ENCODE measurements at regions not wholly inside any gene's neighbourhood (a gene's known extent, or its start where the extent isn't known, plus 50 kb on each side); places are given as distances from the start of the nearest gene placed in this dataset.
"Not testable (repeated sequence)": the region's sequence is repeated elsewhere in the genome, so short reads cannot be mapped to it uniquely, and the experiment has no call there.

DNA sequence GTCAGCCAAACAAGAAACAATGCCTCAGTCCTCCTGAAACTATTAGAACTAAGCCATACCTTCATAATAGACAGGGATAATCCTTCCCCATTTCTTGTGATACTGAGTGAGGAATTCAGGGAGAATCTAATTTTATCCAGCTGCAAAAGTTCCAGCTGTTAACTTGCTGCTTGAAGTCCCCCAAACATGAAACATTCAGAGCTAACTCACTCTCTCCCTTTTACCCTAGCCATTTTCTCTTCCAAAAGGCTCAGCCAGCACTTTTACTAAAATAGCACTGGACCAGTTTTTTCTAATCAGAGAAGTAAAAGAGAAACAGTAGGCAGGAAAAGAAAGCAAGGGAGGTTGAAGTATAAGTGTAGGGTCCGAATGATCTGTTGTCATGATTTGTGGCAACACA, 268.1 kb downstream of the TAFA4 start:
- no peak for DNase-seq (ENCODE audit: low read depth in 1 of 2, low spot score in 1 of 2)
- Histone ChIP-seq H3K4me3 (replicated peaks; ENCODE audit: insufficient read depth, low read length) (no peak overlapping the region), H3K27me3 (ENCODE audit: insufficient read depth, poor library complexity, severe bottlenecking) (peaks cover 2% of the 10 kb centered on the region), H3K27ac (replicated peaks) (no peak overlapping the region)
- TF ChIP-seq GABPA (IDR thresholded peaks at IDR 0.05; ENCODE audit: low read depth) (no peak), SPI1 (IDR thresholded peaks at IDR 0.05; ENCODE audit: borderline replicate concordance, low read depth) (no peak), POLR2AphosphoS5 (IDR thresholded peaks at IDR 0.05; ENCODE audit: low read depth) (no peak)
- TF ChIP-seq, protein P1, sequence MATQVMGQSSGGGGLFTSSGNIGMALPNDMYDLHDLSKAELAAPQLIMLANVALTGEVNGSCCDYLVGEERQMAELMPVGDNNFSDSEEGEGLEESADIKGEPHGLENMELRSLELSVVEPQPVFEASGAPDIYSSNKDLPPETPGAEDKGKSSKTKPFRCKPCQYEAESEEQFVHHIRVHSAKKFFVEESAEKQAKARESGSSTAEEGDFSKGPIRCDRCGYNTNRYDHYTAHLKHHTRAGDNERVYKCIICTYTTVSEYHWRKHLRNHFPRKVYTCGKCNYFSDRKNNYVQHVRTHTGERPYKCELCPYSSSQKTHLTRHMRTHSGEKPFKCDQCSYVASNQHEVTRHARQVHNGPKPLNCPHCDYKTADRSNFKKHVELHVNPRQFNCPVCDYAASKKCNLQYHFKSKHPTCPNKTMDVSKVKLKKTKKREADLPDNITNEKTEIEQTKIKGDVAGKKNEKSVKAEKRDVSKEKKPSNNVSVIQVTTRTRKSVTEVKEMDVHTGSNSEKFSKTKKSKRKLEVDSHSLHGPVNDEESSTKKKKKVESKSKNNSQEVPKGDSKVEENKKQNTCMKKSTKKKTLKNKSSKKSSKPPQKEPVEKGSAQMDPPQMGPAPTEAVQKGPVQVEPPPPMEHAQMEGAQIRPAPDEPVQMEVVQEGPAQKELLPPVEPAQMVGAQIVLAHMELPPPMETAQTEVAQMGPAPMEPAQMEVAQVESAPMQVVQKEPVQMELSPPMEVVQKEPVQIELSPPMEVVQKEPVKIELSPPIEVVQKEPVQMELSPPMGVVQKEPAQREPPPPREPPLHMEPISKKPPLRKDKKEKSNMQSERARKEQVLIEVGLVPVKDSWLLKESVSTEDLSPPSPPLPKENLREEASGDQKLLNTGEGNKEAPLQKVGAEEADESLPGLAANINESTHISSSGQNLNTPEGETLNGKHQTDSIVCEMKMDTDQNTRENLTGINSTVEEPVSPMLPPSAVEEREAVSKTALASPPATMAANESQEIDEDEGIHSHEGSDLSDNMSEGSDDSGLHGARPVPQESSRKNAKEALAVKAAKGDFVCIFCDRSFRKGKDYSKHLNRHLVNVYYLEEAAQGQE (IDR thresholded peaks at IDR 0.05; ENCODE audit: insufficient replicate concordance, low read depth): no peak
- TF ChIP-seq, protein P2, sequence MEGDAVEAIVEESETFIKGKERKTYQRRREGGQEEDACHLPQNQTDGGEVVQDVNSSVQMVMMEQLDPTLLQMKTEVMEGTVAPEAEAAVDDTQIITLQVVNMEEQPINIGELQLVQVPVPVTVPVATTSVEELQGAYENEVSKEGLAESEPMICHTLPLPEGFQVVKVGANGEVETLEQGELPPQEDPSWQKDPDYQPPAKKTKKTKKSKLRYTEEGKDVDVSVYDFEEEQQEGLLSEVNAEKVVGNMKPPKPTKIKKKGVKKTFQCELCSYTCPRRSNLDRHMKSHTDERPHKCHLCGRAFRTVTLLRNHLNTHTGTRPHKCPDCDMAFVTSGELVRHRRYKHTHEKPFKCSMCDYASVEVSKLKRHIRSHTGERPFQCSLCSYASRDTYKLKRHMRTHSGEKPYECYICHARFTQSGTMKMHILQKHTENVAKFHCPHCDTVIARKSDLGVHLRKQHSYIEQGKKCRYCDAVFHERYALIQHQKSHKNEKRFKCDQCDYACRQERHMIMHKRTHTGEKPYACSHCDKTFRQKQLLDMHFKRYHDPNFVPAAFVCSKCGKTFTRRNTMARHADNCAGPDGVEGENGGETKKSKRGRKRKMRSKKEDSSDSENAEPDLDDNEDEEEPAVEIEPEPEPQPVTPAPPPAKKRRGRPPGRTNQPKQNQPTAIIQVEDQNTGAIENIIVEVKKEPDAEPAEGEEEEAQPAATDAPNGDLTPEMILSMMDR (IDR thresholded peaks at IDR 0.05; ENCODE audit: insufficient read depth, low read length): no peak

- DNase-seq (ENCODE audit: low read depth in 1 of 2, low spot score in 1 of 2): no peak
- TF ChIP-seq, protein P2 (IDR thresholded peaks at IDR 0.05; ENCODE audit: insufficient read depth, low read length): no peak
- TF ChIP-seq POLR2AphosphoS5 (IDR thresholded peaks at IDR 0.05; ENCODE audit: low read depth) (no peak), GABPA (IDR thresholded peaks at IDR 0.05; ENCODE audit: low read depth) (no peak), SPI1 (IDR thresholded peaks at IDR 0.05; ENCODE audit: borderline replicate concordance, low read depth) (no peak)
- TF ChIP-seq, protein P1 (IDR thresholded peaks at IDR 0.05; ENCODE audit: insufficient replicate concordance, low read depth): no peak
- H3K27ac ChIP-seq (replicated peaks): no peak overlapping the region
- no peak overlapping the region for H3K4me3 ChIP-seq (replicated peaks; ENCODE audit: insufficient read depth, low read length)
- peaks cover 2% of the 10 kb centered on the region for H3K27me3 ChIP-seq (ENCODE audit: insufficient read depth, poor library complexity, severe bottlenecking)
Measured at GRCh38 chr3:68662176-68662575, 270.2 kb downstream of the TAFA4 start.

DNA sequence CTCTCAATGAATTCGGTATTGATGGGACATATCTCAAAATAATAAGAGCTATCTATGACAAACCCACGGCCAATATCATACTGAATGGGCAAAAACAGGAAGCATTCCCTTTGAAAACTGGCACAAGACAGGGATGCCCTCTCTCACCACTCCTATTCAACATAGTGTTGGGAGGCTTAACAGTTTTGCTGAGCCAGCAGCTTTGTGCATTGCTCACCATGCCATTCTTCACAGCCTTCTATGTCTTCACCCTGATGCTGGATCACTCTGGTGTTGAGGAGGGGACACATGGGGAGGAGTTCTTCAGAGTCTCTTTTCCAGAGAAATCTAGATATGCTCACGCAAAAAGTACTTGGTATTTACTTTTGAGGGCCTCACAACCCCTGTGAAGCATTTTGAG, 281.7 kb downstream of the TAFA4 start:
- DNase-seq (ENCODE audit: low read depth in 1 of 2, low spot score in 1 of 2); H3K27me3 ChIP-seq (ENCODE audit: insufficient read depth, poor library complexity, severe bottlenecking); H3K4me3 ChIP-seq (replicated peaks; ENCODE audit: insufficient read depth, low read length); H3K27ac ChIP-seq (replicated peaks): not testable (repeated sequence)

GRCh38 chr3:68648494-68648893, 283.9 kb downstream of the TAFA4 start:
- no peak for TF ChIP-seq POLR2AphosphoS5 (IDR thresholded peaks at IDR 0.05; ENCODE audit: low read depth)
- no peaks in the 10 kb centered on the region for H3K27me3 ChIP-seq (ENCODE audit: insufficient read depth, poor library complexity, severe bottlenecking)
- H3K27ac ChIP-seq (replicated peaks): no peak overlapping the region
- DNase-seq (ENCODE audit: low read depth in 1 of 2, low spot score in 1 of 2): no peak
- H3K4me3 ChIP-seq (replicated peaks; ENCODE audit: insufficient read depth, low read length): no peak overlapping the region

- Histone ChIP-seq H3K27ac (replicated peaks) (no peak overlapping the region), H3K27me3 (ENCODE audit: insufficient read depth, poor library complexity, severe bottlenecking) (no peaks in the 10 kb centered on the region), H3K4me3 (replicated peaks; ENCODE audit: insufficient read depth, low read length) (no peak overlapping the region)
- TF ChIP-seq, protein P1 (IDR thresholded peaks at IDR 0.05; ENCODE audit: insufficient replicate concordance, low read depth): no peak
- TF ChIP-seq GABPA (IDR thresholded peaks at IDR 0.05; ENCODE audit: low read depth): no peak
- TF ChIP-seq, protein P2 (IDR thresholded peaks at IDR 0.05; ENCODE audit: insufficient read depth, low read length): no peak
- TF ChIP-seq SPI1 (IDR thresholded peaks at IDR 0.05; ENCODE audit: borderline replicate concordance, low read depth): no peak
- no peak for TF ChIP-seq POLR2AphosphoS5 (IDR thresholded peaks at IDR 0.05; ENCODE audit: low read depth)
- no peak for DNase-seq (ENCODE audit: low read depth in 1 of 2, low spot score in 1 of 2)
Measured at GRCh38 chr3:68631850-68632545, 300.3 kb downstream of the TAFA4 start.
